Mucosa of descending colon (tissue), 3 donors: ENCODE measurements at regions not wholly inside any gene's neighbourhood (a gene's known extent, or its start where the extent isn't known, plus 50 kb on each side); places are given as distances from the start of the nearest gene placed in this dataset.

Experiments
- ATAC-seq: fragments of 200-7000 bp; cut with Tn5 transposase; one replicate; pipeline ENCODE4 v1.9.1; 2020; ENCODE audit warnings: mild to moderate bottlenecking, moderate library complexity
- DNase-seq, 3 donors: peaks; one replicate each; pipeline ENCODE4 v3.0.0-alpha.2; 2020
- H3K36me3 ChIP-seq: fragments of 200-600 bp; one replicate; pipeline ENCODE4 v1.8.0; 2021; ENCODE audit warnings: low read depth, mild to moderate bottlenecking
- H3K4me1 ChIP-seq: fragments of 200-600 bp; one replicate; pipeline ENCODE4 v1.8.0; 2021; ENCODE audit warnings: low read depth, mild to moderate bottlenecking
- H3K4me3 ChIP-seq: fragments of 200-600 bp; one replicate; pipeline ENCODE4 v1.8.0; 2021; ENCODE audit warnings: mild to moderate bottlenecking
- H3K9me3 ChIP-seq: fragments of 200-600 bp; one replicate; pipeline ENCODE4 v1.8.0; 2021; ENCODE audit warnings: mild to moderate bottlenecking
- CTCF ChIP-seq: fragments of 200-600 bp; IDR thresholded peaks from one replicate; pipeline ENCODE4 v1.8.0; 2022; ENCODE audit warnings: antibody characterized with exemption, mild to moderate bottlenecking
- intact Hi-C, 2 donors: fragments of 100-400 bp; cut with DNase I in 1 of 2; cut with micrococcal nuclease in 1 of 2; formaldehyde crosslinking; loops; one replicate each; pipeline versions ENCODE4 v1.11.0 to v1.11.1; 2022; cut with DNase I, micrococcal nuclease
- donor health status: DM: no; HTN: no; CAD: no; lungs with moderate emphysema.
- donor health status: DM: no; HTN: no; CAD: no.
- donor health status: DM: no; HTN: yes; CAD: no.

- no peak for DNase-seq
- Histone ChIP-seq H3K4me1 (no peaks in the 10 kb centered on the region), H3K36me3 (no peaks in the 10 kb centered on the region), H3K4me3 (no peak overlapping the region), H3K9me3 (no peaks in the 10 kb centered on the region)
- TF ChIP-seq CTCF, result no peak
- ATAC-seq, result no peak
- intact Hi-C loops, result loop anchor here in 1 of 2 donors (5.0 kb wide), 1 partner anchor 375 kb away; no protein-coding TSS in a partner anchor
Measured at GRCh38 chr21:31577271-31577670, 82.2 kb upstream of the SOD1 start.

DNA sequence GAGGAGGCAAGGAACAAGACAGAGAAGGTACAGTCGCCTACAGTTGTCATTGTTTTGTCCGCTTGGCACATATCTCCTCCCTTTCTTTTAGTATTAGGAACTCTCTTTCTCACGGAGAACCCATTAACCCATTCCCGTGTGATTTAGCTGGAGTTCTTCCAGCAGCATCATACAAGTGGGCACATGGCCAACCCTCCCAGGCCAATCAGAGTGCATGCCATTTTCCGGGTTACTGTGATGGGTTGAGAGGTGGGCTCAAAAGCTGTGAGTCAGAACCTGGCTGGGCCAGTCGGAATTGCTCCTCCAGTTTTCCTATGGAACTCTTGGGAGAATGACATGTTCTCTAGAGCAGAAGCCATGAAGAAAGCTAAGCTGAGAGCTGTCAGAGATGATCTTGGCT lies 83.1 kb upstream of the SOD1 start:
- TF ChIP-seq CTCF, result no peak
- no peak for DNase-seq
- Histone ChIP-seq H3K9me3 (no peaks in the 10 kb centered on the region), H3K4me3 (no peak overlapping the region), H3K36me3 (no peaks in the 10 kb centered on the region), H3K4me1 (no peaks in the 10 kb centered on the region)
- ATAC-seq, result no peak
- intact Hi-C loops, result loop anchor here in 1 of 2 donors (5.0 kb wide), 1 partner anchor 374 kb away; no protein-coding TSS in a partner anchor

DNA sequence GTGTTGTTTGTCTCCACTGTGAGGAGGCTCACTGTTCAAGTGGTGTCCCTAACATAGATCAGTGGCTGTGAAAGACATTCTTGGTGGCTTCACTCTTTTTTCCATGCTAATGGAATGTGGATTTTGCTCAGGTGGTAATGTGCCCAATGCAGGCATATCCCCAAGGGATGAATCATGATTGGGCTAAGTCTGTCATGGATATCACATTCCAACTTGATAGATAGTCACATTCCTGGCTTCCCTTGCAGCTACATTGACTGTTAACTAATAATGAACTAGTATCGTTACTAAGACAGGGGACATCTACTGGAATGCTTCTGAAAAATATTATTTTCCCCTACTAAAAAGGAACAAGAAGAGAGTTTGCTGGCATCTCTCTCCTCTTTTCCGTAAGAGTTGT lies 86.3 kb upstream of the SOD1 start:
- H3K9me3 ChIP-seq, result no peaks in the 10 kb centered on the region
- H3K36me3 ChIP-seq, result no peaks in the 10 kb centered on the region
- H3K4me3 ChIP-seq, result no peak overlapping the region
- H3K4me1 ChIP-seq, result no peaks in the 10 kb centered on the region
- no peak for TF ChIP-seq CTCF
- no peak for DNase-seq
- ATAC-seq, result no peak
- intact Hi-C loops, result no loop called here

DNA sequence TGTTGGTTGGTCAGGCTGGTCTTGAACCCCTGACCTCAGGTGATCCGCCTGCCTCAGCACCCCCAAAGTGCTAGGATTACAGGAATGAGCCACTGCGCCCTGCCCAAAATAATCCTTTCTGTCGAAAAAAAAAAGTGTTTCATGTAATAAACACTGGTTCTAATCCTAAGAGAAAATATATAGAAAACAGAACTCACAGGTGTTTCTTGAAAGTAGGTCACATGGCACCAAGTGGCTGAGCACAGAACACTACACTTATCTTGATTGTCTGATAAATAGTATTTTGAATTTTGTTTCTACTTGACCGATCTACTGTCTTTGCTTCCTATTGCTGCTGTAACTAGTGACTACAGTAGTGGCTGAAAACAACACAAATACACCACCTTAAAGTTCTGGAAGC lies 87.6 kb upstream of the SOD1 start:
- no peak for TF ChIP-seq CTCF
- DNase-seq (no peak), ATAC-seq (no peak)
- Histone ChIP-seq H3K9me3 (no peaks in the 10 kb centered on the region), H3K36me3 (no peaks in the 10 kb centered on the region), H3K4me1 (no peaks in the 10 kb centered on the region), H3K4me3 (no peak overlapping the region)
- intact Hi-C loops, result no loop called here

GRCh38 chr21:31570824-31571566 lies 88.5 kb upstream of the SOD1 start:
- ATAC-seq, result no peak
- intact Hi-C loops, result no loop called here
- H3K9me3 ChIP-seq, result no peaks in the 10 kb centered on the region

More at GRCh38 chr21:31570824-31571566, 88.5 kb upstream of the SOD1 start:
- Histone ChIP-seq H3K4me1 (no peaks in the 10 kb centered on the region), H3K36me3 (no peaks in the 10 kb centered on the region), H3K4me3 (no peak overlapping the region)
- no peak for TF ChIP-seq CTCF
- DNase-seq, result no peak
